ENCODE measurements at regions not wholly inside any gene's neighbourhood (a gene's known extent, or its start where the extent isn't known, plus 50 kb on each side); places are given as distances from the start of the nearest gene placed in this dataset.

GRCh38 chr7:25792586-25792985, 359.4 kb upstream of the NFE2L3 start:
- no peak for DNase-seq (ENCODE audit: low spot score)
- TF ChIP-seq, protein P1, sequence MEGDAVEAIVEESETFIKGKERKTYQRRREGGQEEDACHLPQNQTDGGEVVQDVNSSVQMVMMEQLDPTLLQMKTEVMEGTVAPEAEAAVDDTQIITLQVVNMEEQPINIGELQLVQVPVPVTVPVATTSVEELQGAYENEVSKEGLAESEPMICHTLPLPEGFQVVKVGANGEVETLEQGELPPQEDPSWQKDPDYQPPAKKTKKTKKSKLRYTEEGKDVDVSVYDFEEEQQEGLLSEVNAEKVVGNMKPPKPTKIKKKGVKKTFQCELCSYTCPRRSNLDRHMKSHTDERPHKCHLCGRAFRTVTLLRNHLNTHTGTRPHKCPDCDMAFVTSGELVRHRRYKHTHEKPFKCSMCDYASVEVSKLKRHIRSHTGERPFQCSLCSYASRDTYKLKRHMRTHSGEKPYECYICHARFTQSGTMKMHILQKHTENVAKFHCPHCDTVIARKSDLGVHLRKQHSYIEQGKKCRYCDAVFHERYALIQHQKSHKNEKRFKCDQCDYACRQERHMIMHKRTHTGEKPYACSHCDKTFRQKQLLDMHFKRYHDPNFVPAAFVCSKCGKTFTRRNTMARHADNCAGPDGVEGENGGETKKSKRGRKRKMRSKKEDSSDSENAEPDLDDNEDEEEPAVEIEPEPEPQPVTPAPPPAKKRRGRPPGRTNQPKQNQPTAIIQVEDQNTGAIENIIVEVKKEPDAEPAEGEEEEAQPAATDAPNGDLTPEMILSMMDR (IDR thresholded peaks at IDR 0.05): no peak
- ATAC-seq (ENCODE audit: low FRiP score): no peak

DNA sequence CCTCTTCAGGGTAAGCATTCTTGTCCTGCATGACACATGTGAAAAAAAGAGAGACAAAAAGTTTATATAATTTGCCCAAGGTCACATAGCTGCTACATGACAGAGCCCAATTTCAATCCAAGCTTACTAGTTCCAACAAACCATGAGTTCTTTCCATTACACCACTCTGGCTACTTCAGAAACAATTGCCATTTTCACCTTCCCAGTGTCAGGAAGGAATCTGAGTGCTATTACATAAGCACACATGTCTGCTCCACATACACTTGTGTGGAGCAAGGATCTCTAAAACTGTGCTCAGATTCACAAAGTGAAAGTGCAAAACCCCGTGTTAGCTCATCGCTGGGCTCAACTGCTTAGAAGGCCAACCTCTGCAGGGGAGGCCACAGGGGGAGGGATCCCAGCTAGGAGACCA, 356.2 kb upstream of the NFE2L3 start:
- DNase-seq (ENCODE audit: low spot score): no peak
- no peak for ATAC-seq (ENCODE audit: low FRiP score)
- TF ChIP-seq, protein P1 (IDR thresholded peaks at IDR 0.05): no peak

DNA sequence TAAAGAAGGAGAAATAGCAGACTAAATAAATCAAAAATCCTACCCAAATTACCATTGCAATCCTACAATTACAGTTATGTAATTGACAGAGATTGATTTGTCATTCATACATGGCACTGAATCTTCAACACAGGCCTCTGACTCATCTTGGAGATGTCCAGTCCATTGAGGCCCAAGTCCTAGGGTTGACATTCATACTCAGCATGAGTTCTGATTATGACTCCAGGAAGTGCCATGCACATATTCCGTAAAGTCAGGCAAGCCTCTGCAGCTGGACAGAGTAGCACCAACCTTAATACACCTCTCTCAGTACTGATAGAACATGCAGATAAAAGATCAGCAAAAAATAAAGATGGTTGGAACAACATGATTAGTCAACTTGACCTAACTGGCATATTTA, 353.7 kb upstream of the NFE2L3 start:
- DNase-seq (ENCODE audit: low spot score) (no peak), ATAC-seq (ENCODE audit: low FRiP score) (no peak)
- TF ChIP-seq, protein P1 (IDR thresholded peaks at IDR 0.05): no peak

- ATAC-seq (ENCODE audit: low FRiP score): no peak
- TF ChIP-seq, protein P1 (IDR thresholded peaks at IDR 0.05): no peak
- no peak for DNase-seq (ENCODE audit: low spot score)
These were observed 350.8 kb upstream of the NFE2L3 start for GRCh38 chr7:25801214-25801613.

GRCh38 chr7:25802057-25802456, 349.9 kb upstream of the NFE2L3 start:
- ATAC-seq (ENCODE audit: low FRiP score): no peak
- TF ChIP-seq, protein P1 (IDR thresholded peaks at IDR 0.05): no peak
- no peak for DNase-seq (ENCODE audit: low spot score)

DNA sequence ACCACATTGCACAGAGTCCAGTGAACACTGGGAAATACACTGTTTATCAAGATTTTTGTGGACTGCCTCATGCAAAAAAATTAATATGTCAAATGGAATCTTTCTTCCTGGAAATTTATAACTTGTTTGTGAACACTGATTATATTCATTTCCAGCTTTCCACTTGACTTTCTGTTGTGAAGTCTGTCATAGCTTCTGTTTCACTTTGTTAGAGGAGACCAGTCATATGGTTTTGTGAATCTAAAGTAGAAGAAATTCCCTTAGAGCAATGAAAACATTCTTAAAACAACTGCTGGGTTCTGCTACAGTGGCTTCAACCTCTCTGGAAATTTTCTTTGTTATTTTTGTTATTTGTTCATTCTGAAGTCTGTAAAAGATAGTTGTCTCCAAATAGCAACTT, 349.5 kb upstream of the NFE2L3 start:
- DNase-seq (ENCODE audit: low spot score): no peak
- TF ChIP-seq, protein P1 (IDR thresholded peaks at IDR 0.05): no peak
- no peak for ATAC-seq (ENCODE audit: low FRiP score)

- DNase-seq (ENCODE audit: low spot score) (no peak), ATAC-seq (ENCODE audit: low FRiP score) (no peak)
- TF ChIP-seq, protein P1 (IDR thresholded peaks at IDR 0.05): no peak
These were observed 348.7 kb upstream of the NFE2L3 start for GRCh38 chr7:25803117-25803887.
